WTC11 (cell line): ENCODE measurements at regions not wholly inside any gene's neighbourhood (a gene's known extent, or its start where the extent isn't known, plus 50 kb on each side); places are given as distances from the start of the nearest gene placed in this dataset.

Source experiments
- ATAC-seq: fragments of 200-7000 bp; cut with Tn5 transposase; 2 replicates; pipeline ENCODE4 v1.10.0; 2021; ENCODE audit warnings: mild to moderate bottlenecking, moderate library complexity
- CTCF ChIA-PET: fragments of 300-600 bp; sonication (Branson Sonifier 250); formaldehyde crosslinking; loops from one replicate; lab custom pipeline; 2021; ENCODE audit warnings: antibody characterized with exemption; lab: Charles Lee
- POLR2A ChIA-PET: fragments of 350-600 bp; sonication (Branson Sonifier 250); formaldehyde crosslinking; loops from one replicate; lab custom pipeline; 2021; ENCODE audit warnings: antibody characterized with exemption; lab: Charles Lee
- DNase-seq: peaks from one replicate; pipeline ENCODE4 v3.0.0; 2021; ENCODE audit warnings: low spot score
- H3K27ac Mint-ChIP-seq: 2 replicates; pipeline ENCODE4 v1.8.0; 2021; ENCODE audit warnings: mixed read lengths
- H3K27me3 Mint-ChIP-seq: 2 replicates; pipeline ENCODE4 v1.8.0; 2021; ENCODE audit warnings: low read depth, mild to moderate bottlenecking, moderate library complexity, mixed read lengths
- H3K36me3 Mint-ChIP-seq: 2 replicates; pipeline ENCODE4 v1.8.0; 2021; ENCODE audit warnings: mixed read lengths
- H3K4me1 Mint-ChIP-seq: 2 replicates; pipeline ENCODE4 v1.8.0; 2022; ENCODE audit warnings: mixed read lengths
- H3K4me3 Mint-ChIP-seq: 2 replicates; pipeline ENCODE4 v1.8.0; 2021; ENCODE audit warnings: mild to moderate bottlenecking, moderate library complexity, mixed read lengths
- H3K9me3 Mint-ChIP-seq: 2 replicates; pipeline ENCODE4 v1.8.0; 2021; ENCODE audit warnings: mixed read lengths
- CREB1 ChIP-seq: sonication (generic); formaldehyde crosslinking; IDR thresholded peaks from 2 replicates; pipeline ENCODE4 v1.8.0; 2023; ENCODE audit warnings: mild to moderate bottlenecking, missing genetic modification reagents
- EMX1 ChIP-seq: fragments of 250-450 bp; sonication (Bioruptor Pico); IDR thresholded peaks from 2 replicates; pipeline ENCODE4 v1.8.0; 2021; ENCODE audit warnings: mild to moderate bottlenecking
- ESRRA ChIP-seq: sonication (generic); formaldehyde crosslinking; IDR thresholded peaks from 2 replicates; pipeline ENCODE4 v1.8.1; 2022; ENCODE audit warnings: mild to moderate bottlenecking, missing genetic modification reagents, borderline replicate concordance
- FOXP4 ChIP-seq: sonication (generic); formaldehyde crosslinking; IDR thresholded peaks from 2 replicates; pipeline ENCODE4 v1.8.0; 2022; ENCODE audit warnings: mild to moderate bottlenecking, missing genetic modification reagents
- HMGA2 ChIP-seq: fragments of 250-450 bp; sonication (Bioruptor Pico); IDR thresholded peaks from 2 replicates; pipeline ENCODE4 v1.4.0; 2021; ENCODE audit warnings: mild to moderate bottlenecking, moderate library complexity
- JAZF1 ChIP-seq: fragments of 250-450 bp; sonication (Bioruptor Pico); IDR thresholded peaks from 2 replicates; pipeline ENCODE4 v1.9.0; 2021; ENCODE audit warnings: moderate library complexity, mild to moderate bottlenecking, inconsistent platforms
- JUN ChIP-seq: sonication (generic); formaldehyde crosslinking; IDR thresholded peaks from 2 replicates; pipeline ENCODE4 v1.8.0; 2023; ENCODE audit warnings: mild to moderate bottlenecking, missing genetic modification reagents
- MLX ChIP-seq: sonication (generic); formaldehyde crosslinking; IDR thresholded peaks from 2 replicates; pipeline ENCODE4 v1.8.1; 2023; ENCODE audit warnings: mild to moderate bottlenecking, missing genetic modification reagents, moderate library complexity
- NFATC4 ChIP-seq: fragments of 250-450 bp; sonication (Bioruptor Pico); IDR thresholded peaks from 2 replicates; pipeline ENCODE4 v1.9.0; 2021; ENCODE audit warnings: mild to moderate bottlenecking
- NFYB ChIP-seq: sonication (generic); formaldehyde crosslinking; conservative IDR thresholded peaks from 2 replicates; pipeline ENCODE4 v1.8.0; 2022; ENCODE audit warnings: low read depth, missing genetic modification reagents
- OVOL2 ChIP-seq: fragments of 250-450 bp; sonication (Bioruptor Pico); IDR thresholded peaks from 2 replicates; pipeline ENCODE4 v1.9.0; 2021; ENCODE audit warnings: mild to moderate bottlenecking, borderline replicate concordance
- RELA ChIP-seq: sonication (generic); formaldehyde crosslinking; IDR thresholded peaks from 2 replicates; pipeline ENCODE4 v1.8.1; 2022; ENCODE audit warnings: missing genetic modification reagents, mild to moderate bottlenecking, borderline replicate concordance
- TCF7 ChIP-seq: sonication (generic); formaldehyde crosslinking; IDR thresholded peaks from 2 replicates; pipeline ENCODE4 v1.8.0; 2022; ENCODE audit warnings: mild to moderate bottlenecking, low read depth, missing genetic modification reagents, moderate library complexity
- TEAD1 ChIP-seq: sonication (generic); formaldehyde crosslinking; IDR thresholded peaks from 2 replicates; pipeline ENCODE4 v1.8.0; 2022; ENCODE audit warnings: mild to moderate bottlenecking, missing genetic modification reagents
- TEAD4 ChIP-seq: sonication (generic); formaldehyde crosslinking; IDR thresholded peaks from 2 replicates; pipeline ENCODE4 v1.8.0; 2022; ENCODE audit warnings: mild to moderate bottlenecking, missing genetic modification reagents
- ZNF317 ChIP-seq: sonication (generic); formaldehyde crosslinking; IDR thresholded peaks from 2 replicates; pipeline ENCODE4 v1.8.1; 2023; ENCODE audit warnings: low read depth, mild to moderate bottlenecking, moderate library complexity, missing genetic modification reagents, borderline replicate concordance
- ZNF671 ChIP-seq: fragments of 250-450 bp; sonication (Bioruptor Pico); IDR thresholded peaks from 2 replicates; pipeline ENCODE4 v1.8.0; 2021; ENCODE audit warnings: mild to moderate bottlenecking
- ZSCAN18 ChIP-seq: fragments of 250-450 bp; sonication (Bioruptor Pico); IDR thresholded peaks from 2 replicates; pipeline ENCODE4 v2.1.2; 2022; ENCODE audit warnings: mild to moderate bottlenecking, moderate library complexity
- TF ChIP-seq, protein P1 (sequence below): sonication (generic); formaldehyde crosslinking; IDR thresholded peaks from 2 replicates; pipeline ENCODE4 v1.8.1; 2022; ENCODE audit warnings: low read depth, missing genetic modification reagents, borderline replicate concordance
- TF ChIP-seq, protein P2 (sequence below): fragments of 200-600 bp; IDR thresholded peaks from 2 replicates; pipeline ENCODE4 v1.8.0; 2022; ENCODE audit warnings: antibody characterized with exemption

DNA sequence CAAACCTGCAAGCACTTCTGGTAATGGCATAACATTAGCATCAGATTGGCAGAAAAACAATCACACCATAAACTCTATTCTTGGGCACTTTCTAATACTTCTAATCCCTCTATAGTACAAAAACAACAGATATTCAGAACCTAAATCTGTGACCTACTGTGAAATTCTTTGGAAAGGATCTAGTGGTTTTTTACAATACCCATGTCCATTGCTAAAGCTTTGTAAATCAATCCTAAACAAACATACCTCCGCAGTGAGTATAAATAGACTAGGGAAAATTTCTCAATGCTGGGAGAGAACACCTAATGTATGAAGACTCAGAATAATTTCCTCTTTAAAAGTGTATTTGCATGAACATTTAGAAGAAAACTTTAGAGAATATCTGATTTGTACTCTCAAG lies 1098.5 kb upstream of the DDX18 start:
- H3K4me1 Mint-ChIP-seq, result peaks cover 4% of the 10 kb centered on the region; the same call in 1 of the 2 replicates

DNA sequence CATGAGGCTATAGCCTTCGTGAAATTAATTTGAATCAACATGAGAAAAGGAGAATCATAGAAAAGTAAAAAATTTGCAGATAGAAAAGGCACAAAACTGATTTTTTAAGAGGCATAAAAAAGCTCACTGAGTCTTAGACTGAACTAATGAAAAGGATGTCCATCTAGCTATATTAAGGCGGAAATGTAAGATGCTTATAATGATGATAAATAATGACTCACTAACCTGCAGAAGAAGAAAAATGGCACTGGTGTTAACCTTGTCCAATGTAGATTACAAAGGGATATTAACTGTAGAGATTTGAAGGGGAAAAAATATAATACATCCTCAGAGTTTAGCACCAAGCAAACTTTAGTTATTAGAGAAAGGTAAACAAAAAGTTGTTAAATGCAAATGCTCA lies 1098.0 kb upstream of the DDX18 start:
- Mint-ChIP-seq H3K27me3 (no peaks in the 10 kb centered on the region), H3K4me1 (peaks cover 4% of the 10 kb centered on the region; the same call in 1 of the 2 replicates), H3K27ac (no peak overlapping the region), H3K9me3 (peaks cover 51% of the 10 kb centered on the region), H3K4me3 (no peak overlapping the region), H3K36me3 (peaks cover 10% of the 10 kb centered on the region)
- ATAC-seq (no peak), DNase-seq (no peak)
- CTCF ChIA-PET, result no interaction called here
- TF ChIP-seq ESRRA (CRISPR knock-in tag) (no peak), HMGA2 (CRISPR knock-in tag) (no peak), JAZF1 (CRISPR knock-in tag) (no peak), MLX (CRISPR knock-in tag) (no peak), TEAD1 (CRISPR knock-in tag) (no peak), TEAD4 (CRISPR knock-in tag) (no peak)
- POLR2A ChIA-PET, result no interaction called here

More for the DNA sequence above, 1098.5 kb upstream of the DDX18 start:
- Mint-ChIP-seq H3K9me3 (peaks cover 49% of the 10 kb centered on the region), H3K36me3 (peaks cover 10% of the 10 kb centered on the region), H3K27me3 (no peaks in the 10 kb centered on the region), H3K27ac (no peak overlapping the region), H3K4me3 (no peak overlapping the region)
- TF ChIP-seq RELA (CRISPR knock-in tag) (no peak), OVOL2 (CRISPR knock-in tag) (no peak), NFATC4 (CRISPR knock-in tag) (no peak), TCF7 (CRISPR knock-in tag) (no peak), JUN (CRISPR knock-in tag) (no peak), EMX1 (CRISPR knock-in tag) (no peak), NFYB (CRISPR knock-in tag) (no peak), ESRRA (CRISPR knock-in tag) (no peak)
- TF ChIP-seq, protein P1, sequence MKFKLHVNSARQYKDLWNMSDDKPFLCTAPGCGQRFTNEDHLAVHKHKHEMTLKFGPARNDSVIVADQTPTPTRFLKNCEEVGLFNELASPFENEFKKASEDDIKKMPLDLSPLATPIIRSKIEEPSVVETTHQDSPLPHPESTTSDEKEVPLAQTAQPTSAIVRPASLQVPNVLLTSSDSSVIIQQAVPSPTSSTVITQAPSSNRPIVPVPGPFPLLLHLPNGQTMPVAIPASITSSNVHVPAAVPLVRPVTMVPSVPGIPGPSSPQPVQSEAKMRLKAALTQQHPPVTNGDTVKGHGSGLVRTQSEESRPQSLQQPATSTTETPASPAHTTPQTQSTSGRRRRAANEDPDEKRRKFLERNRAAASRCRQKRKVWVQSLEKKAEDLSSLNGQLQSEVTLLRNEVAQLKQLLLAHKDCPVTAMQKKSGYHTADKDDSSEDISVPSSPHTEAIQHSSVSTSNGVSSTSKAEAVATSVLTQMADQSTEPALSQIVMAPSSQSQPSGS (CRISPR knock-in tag), result no peak
- TF ChIP-seq, protein P2, sequence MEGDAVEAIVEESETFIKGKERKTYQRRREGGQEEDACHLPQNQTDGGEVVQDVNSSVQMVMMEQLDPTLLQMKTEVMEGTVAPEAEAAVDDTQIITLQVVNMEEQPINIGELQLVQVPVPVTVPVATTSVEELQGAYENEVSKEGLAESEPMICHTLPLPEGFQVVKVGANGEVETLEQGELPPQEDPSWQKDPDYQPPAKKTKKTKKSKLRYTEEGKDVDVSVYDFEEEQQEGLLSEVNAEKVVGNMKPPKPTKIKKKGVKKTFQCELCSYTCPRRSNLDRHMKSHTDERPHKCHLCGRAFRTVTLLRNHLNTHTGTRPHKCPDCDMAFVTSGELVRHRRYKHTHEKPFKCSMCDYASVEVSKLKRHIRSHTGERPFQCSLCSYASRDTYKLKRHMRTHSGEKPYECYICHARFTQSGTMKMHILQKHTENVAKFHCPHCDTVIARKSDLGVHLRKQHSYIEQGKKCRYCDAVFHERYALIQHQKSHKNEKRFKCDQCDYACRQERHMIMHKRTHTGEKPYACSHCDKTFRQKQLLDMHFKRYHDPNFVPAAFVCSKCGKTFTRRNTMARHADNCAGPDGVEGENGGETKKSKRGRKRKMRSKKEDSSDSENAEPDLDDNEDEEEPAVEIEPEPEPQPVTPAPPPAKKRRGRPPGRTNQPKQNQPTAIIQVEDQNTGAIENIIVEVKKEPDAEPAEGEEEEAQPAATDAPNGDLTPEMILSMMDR, result no peak
- CTCF ChIA-PET, result no interaction called here
- no peak for ATAC-seq
- POLR2A ChIA-PET, result no interaction called here
- DNase-seq, result no peak

DNA sequence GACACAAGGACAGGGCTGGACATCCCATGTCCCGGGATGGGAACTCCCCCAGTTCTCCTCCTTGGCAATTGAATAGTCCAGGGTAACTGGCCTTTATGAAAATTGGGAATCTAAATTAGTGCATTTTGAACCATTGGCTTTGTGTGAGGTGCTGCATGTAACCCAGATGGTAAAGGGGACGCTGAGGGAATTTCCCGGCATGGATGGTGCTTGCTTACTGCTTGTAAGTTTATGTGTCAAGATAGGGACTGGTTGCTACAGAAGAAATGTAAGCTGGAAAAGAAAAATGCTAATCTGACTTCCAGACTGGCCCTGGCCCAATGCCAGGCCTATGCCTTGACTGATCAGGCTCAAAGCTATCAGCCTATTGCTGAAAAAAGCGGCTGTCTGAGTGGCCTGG lies 1096.7 kb upstream of the DDX18 start:
- no peak for DNase-seq
- Mint-ChIP-seq H3K36me3 (peaks cover 20% of the 10 kb centered on the region), H3K27me3 (no peaks in the 10 kb centered on the region), H3K4me3 (no peak overlapping the region), H3K9me3 (peaks cover 57% of the 10 kb centered on the region), H3K27ac (no peak overlapping the region), H3K4me1 (peaks cover 4% of the 10 kb centered on the region; the same call in 1 of the 2 replicates)
- ChIA-PET POLR2A (no interaction called here), CTCF (no interaction called here)
- ATAC-seq, result no peak
- TF ChIP-seq ZNF317 (no peak), FOXP4 (no peak), ZSCAN18 (no peak), CREB1 (no peak), ZNF671 (no peak)
- TF ChIP-seq, protein P2, result no peak
